Uterus (tissue), 3 donors: ENCODE measurements at regions not wholly inside any gene's neighbourhood (a gene's known extent, or its start where the extent isn't known, plus 50 kb on each side); places are given as distances from the start of the nearest gene placed in this dataset.

Experiments used
- DNase-seq, 2 donors: peaks; one replicate each; pipeline ENCODE4 v3.0.0-alpha.2; 2019 to 2020
- H3K27ac ChIP-seq, 2 donors: fragments of 200-600 bp; sonication (generic); 1 replicate in 1 of 2; 2 replicates in 1 of 2; pipeline ENCODE4 v1.5.1; 2016 to 2018
- H3K27me3 ChIP-seq, 2 donors: fragments of 200-600 bp; sonication (generic); one replicate each; pipeline ENCODE4 v1.5.1; 2018 to 2019; ENCODE audit warnings: control low read depth in 1 of 2
- H3K36me3 ChIP-seq, 2 donors: fragments of 200-600 bp; sonication (generic); one replicate each; pipeline ENCODE4 v1.5.1; 2019; ENCODE audit warnings: control low read depth in 1 of 2
- H3K4me1 ChIP-seq, 2 donors: fragments of 200-600 bp; sonication (generic); one replicate each; pipeline ENCODE4 v1.5.1; 2018 to 2019; ENCODE audit warnings: control low read depth in 1 of 2
- H3K4me3 ChIP-seq, 2 donors: fragments of 200-600 bp; sonication (generic); 1 replicate in 1 of 2; 2 replicates in 1 of 2; pipeline ENCODE4 v1.5.1; 2018 to 2019; ENCODE audit warnings: mild to moderate bottlenecking in 1 of 2
- H3K9me3 ChIP-seq, 2 donors: fragments of 200-600 bp; sonication (generic); one replicate each; pipeline ENCODE4 v1.5.1; 2019; ENCODE audit warnings: control low read depth in 1 of 2
- POLR2A ChIP-seq, 2 donors: fragments of 450-650 bp; IDR thresholded peaks; one replicate each; pipeline ENCODE4 v1.6.1; 2016; ENCODE audit warnings: antibody characterized with exemption in 2 of 2, mild to moderate bottlenecking in 1 of 2, moderate library complexity in 1 of 2
- intact Hi-C: fragments of 100-400 bp; cut with DNase I; formaldehyde crosslinking; loops from one replicate; pipeline ENCODE4 v1.15.1; 2023; ENCODE audit warnings: low total_unique reads
- TF ChIP-seq, protein P1 (sequence below), 4 experiments: fragments of 200-600 bp in 2 of 4; fragments of 450-650 bp in 2 of 4; sonication (generic) in 2 of 4; IDR thresholded peaks; one replicate each; pipeline ENCODE4 v1.5.1; 2016 to 2019; ENCODE audit warnings: antibody characterized with exemption in 4 of 4, mild to moderate bottlenecking in 2 of 4, moderate library complexity in 1 of 4
- donor health status: DM: yes; HTN: yes; CAD: no.

DNA sequence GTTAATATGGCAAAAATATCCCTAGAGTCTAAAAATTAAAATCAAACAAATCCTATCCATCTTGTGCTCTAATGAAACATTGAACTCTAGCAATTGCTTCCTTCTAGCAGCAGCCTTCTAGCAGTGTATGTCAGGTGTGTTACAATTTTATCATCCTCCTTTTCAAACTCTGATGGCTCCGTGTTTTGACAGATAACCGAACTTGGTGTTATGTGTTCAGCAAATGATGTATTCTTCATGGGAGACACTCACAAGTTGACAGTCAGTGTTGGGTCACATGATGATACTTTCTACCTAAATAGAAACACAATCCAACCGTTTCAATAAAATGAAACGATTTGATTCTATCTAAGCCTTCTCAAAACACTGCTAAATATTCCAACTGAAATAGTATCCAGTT lies 525.3 kb upstream of the NOVA1 start:
- Histone ChIP-seq H3K27me3 (no peaks in the 10 kb centered on the region), H3K27ac (no peak overlapping the region), H3K36me3 (no peaks in the 10 kb centered on the region), H3K9me3 (no peaks in the 10 kb centered on the region), H3K4me3 (no peak overlapping the region), H3K4me1 (no peaks in the 10 kb centered on the region)
- TF ChIP-seq, protein P1, sequence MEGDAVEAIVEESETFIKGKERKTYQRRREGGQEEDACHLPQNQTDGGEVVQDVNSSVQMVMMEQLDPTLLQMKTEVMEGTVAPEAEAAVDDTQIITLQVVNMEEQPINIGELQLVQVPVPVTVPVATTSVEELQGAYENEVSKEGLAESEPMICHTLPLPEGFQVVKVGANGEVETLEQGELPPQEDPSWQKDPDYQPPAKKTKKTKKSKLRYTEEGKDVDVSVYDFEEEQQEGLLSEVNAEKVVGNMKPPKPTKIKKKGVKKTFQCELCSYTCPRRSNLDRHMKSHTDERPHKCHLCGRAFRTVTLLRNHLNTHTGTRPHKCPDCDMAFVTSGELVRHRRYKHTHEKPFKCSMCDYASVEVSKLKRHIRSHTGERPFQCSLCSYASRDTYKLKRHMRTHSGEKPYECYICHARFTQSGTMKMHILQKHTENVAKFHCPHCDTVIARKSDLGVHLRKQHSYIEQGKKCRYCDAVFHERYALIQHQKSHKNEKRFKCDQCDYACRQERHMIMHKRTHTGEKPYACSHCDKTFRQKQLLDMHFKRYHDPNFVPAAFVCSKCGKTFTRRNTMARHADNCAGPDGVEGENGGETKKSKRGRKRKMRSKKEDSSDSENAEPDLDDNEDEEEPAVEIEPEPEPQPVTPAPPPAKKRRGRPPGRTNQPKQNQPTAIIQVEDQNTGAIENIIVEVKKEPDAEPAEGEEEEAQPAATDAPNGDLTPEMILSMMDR (IDR thresholded peaks at IDR 0.05): no peak
- no peak for TF ChIP-seq POLR2A (IDR thresholded peaks at IDR 0.05)
- DNase-seq: no peak
- intact Hi-C loops: no loop called here

DNA sequence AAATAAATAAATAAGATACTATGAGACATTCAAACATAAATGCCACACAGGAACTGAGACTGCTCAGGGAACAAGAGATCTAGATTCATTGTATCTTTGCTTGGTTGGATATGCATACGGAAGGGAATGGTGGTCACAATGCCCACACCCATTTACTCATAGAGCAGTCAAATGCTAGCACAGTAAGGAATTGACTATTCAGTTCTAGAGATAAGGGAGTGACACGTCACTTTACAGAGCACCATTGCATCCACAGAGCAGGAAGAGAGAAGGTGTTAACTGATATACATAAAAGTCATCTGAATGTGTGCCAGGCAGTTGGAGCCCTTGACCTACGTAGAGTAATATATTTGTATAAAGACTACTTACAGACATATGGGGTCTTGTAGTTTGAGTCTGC lies 530.0 kb upstream of the NOVA1 start:
- Histone ChIP-seq H3K36me3 (no peaks in the 10 kb centered on the region), H3K9me3 (no peaks in the 10 kb centered on the region), H3K27ac (no peak overlapping the region), H3K4me1 (no peaks in the 10 kb centered on the region), H3K4me3 (no peak overlapping the region), H3K27me3 (no peaks in the 10 kb centered on the region)
- intact Hi-C loops: no loop called here
- TF ChIP-seq POLR2A (IDR thresholded peaks at IDR 0.05): no peak
- TF ChIP-seq, protein P1 (IDR thresholded peaks at IDR 0.05): no peak
- DNase-seq: no peak

DNA sequence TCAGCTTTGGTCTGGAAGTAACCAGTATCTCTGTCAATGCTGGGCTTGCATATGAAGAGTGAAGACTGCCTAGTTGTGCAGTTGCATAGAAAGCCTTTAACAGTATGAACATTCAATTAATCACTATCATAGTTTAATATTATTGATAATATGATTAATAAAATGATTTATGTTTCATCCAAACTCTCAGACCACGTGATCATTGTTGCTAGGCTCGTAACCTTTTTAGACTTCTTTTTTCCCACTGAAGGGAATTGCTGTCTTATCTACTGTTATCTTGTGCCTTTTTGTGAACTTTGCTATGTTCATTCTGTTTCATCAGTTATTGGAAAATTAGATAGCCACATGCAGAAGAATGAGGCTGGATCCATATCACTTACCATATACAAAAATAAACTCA lies 536.4 kb upstream of the NOVA1 start:
- Histone ChIP-seq H3K36me3 (no peaks in the 10 kb centered on the region), H3K27ac (no peak overlapping the region), H3K4me3 (no peak overlapping the region), H3K9me3 (no peaks in the 10 kb centered on the region), H3K4me1 (no peaks in the 10 kb centered on the region), H3K27me3 (no peaks in the 10 kb centered on the region)
- TF ChIP-seq, protein P1 (IDR thresholded peaks at IDR 0.05): no peak
- TF ChIP-seq POLR2A (IDR thresholded peaks at IDR 0.05): no peak
- DNase-seq: no peak
- intact Hi-C loops: no loop called here

DNA sequence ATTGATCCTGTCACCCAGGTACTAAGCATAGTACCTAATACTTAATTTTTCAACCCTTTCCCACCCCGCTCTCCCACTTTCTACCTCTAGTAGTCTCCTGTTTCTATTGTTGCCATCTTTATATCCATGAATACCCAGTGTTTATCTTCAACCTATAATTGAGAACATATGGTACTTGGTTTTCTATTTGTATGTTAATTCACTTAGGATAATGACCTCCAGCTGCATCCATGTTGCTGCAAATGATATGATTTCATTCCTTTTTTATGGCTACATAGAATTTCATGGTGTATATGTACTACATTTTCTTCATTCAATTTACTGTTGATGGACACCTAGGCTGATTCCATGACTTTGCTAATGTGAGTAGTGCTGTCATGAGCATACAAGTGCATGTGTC lies 547.3 kb upstream of the NOVA1 start:
- no peaks in the 10 kb centered on the region for H3K4me1 ChIP-seq
- intact Hi-C loops: no loop called here
- TF ChIP-seq, protein P1 (IDR thresholded peaks at IDR 0.05): no peak
- TF ChIP-seq POLR2A (IDR thresholded peaks at IDR 0.05): no peak
- H3K4me3 ChIP-seq: no peak overlapping the region
- no peak for DNase-seq
- no peaks in the 10 kb centered on the region for H3K9me3 ChIP-seq
- H3K27ac ChIP-seq: no peak overlapping the region
- H3K36me3 ChIP-seq: no peaks in the 10 kb centered on the region
- no peaks in the 10 kb centered on the region for H3K27me3 ChIP-seq

DNA sequence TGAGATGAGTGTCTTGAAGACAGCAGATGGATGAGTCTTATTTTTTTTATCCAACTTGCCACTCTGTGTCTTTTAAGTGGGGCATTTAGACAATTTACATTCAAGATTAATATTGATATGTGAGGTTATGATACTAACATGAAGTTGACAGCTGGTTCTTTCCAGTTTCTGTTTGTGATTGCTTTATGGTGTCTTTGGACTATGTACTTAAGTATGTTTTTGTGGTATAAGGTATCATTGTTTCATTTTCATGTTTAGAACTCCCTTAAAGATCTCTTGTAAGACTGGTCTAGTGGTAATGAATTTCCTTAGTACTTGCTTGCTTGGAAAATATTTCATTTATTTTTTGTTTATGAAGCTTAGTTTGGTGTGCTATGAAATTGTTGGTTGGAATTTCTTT lies 550.3 kb upstream of the NOVA1 start:
- no peak for DNase-seq
- H3K9me3 ChIP-seq: no peaks in the 10 kb centered on the region
- intact Hi-C loops: no loop called here
- no peaks in the 10 kb centered on the region for H3K4me1 ChIP-seq
- no peaks in the 10 kb centered on the region for H3K27me3 ChIP-seq
- no peak overlapping the region for H3K4me3 ChIP-seq
- no peaks in the 10 kb centered on the region for H3K36me3 ChIP-seq
- no peak overlapping the region for H3K27ac ChIP-seq
- TF ChIP-seq POLR2A (IDR thresholded peaks at IDR 0.05): no peak
- TF ChIP-seq, protein P1 (IDR thresholded peaks at IDR 0.05): no peak
